HCT116 (cell line): ENCODE measurements at regions not wholly inside any gene's neighbourhood (a gene's known extent, or its start where the extent isn't known, plus 50 kb on each side); places are given as distances from the start of the nearest gene placed in this dataset.

ENCODE experiments used
- ATAC-seq: fragments of 200-7000 bp; cut with Tn5 transposase; 2 replicates; pipeline ENCODE4 v1.9.1; 2020; ENCODE audit warnings: mild to moderate bottlenecking, moderate library complexity
- BruUV-seq: library from RNA; stranded (reverse); fragments of 400-500 nt; replicated peaks from 2 replicates; lab custom pipeline; 2021; lab: Mats Ljungman, UMichigan
- CTCF ChIA-PET: fragments of 300-600 bp; sonication (Branson Sonifier 250); formaldehyde crosslinking; loops from one replicate; lab custom pipeline; 2021; ENCODE audit warnings: antibody characterized with exemption; lab: Charles Lee
- POLR2A ChIA-PET: fragments of 300-600, 350-600 bp; sonication (Branson Sonifier 250); formaldehyde crosslinking; loops from one replicate; lab custom pipeline; 2021; ENCODE audit warnings: antibody characterized with exemption; lab: Charles Lee
- RAD21 ChIA-PET, 2 experiments: fragments of 300-600 bp; sonication (Branson Sonifier 250); formaldehyde crosslinking; loops; one replicate each; lab custom pipeline; 2023; ENCODE audit warnings: low total read pairs in 2 of 2; ENCODE audit not compliant: uncharacterized antibody in 2 of 2, unreplicated experiment in 2 of 2, low non-redundant PET in 1 of 2; lab: Charles Lee
- DNase-seq: peaks from one replicate; pipeline ENCODE4 v3.0.0-alpha.2; 2010; ENCODE audit warnings: low read depth, low spot score
- H2AFZ ChIP-seq: fragments of 200-600 bp; shearing (Covaris generic), sonication (generic); 2 replicates; pipeline ENCODE4 v1.6.1; 2017; ENCODE audit warnings: low read depth, mixed run types, mixed read lengths, antibody characterized with exemption, low read length; ENCODE audit not compliant: poor library complexity, severe bottlenecking
- H3K27ac ChIP-seq: 2 replicates; pipeline ENCODE4 v1.5.1; 2012; ENCODE audit warnings: low read depth, low read length
- H3K27me3 ChIP-seq: fragments of 200-600 bp; sonication (generic); 2 replicates; pipeline ENCODE4 v1.6.1; 2016; ENCODE audit warnings: mixed run types, low read length, mixed read lengths; ENCODE audit not compliant: insufficient read depth
- H3K36me3 ChIP-seq, 2 experiments: fragments of 200-500 bp in 1 of 2; fragments of 200-600 bp in 1 of 2; sonication (Bioruptor generic) in 1 of 2; sonication (generic) in 1 of 2; 2 replicates each; pipeline versions ENCODE4 v1.5.1 to v1.6.1; 2014 to 2016; ENCODE audit warnings: low read length in 2 of 2, inconsistent platforms in 1 of 2, mixed read lengths in 1 of 2, mixed run types in 1 of 2; ENCODE audit not compliant: insufficient read depth in 2 of 2, control insufficient read depth in 1 of 2
- H3K4me1 ChIP-seq, 2 experiments: fragments of 200-600 bp in 1 of 2; sonication (generic) in 1 of 2; 2 replicates each; pipeline versions ENCODE4 v1.5.1 to v1.6.1; 2012 to 2017; ENCODE audit warnings: low read length in 2 of 2, inconsistent platforms in 1 of 2, mild to moderate bottlenecking in 1 of 2, mixed read lengths in 1 of 2, mixed run types in 1 of 2, moderate library complexity in 1 of 2; ENCODE audit not compliant: insufficient read depth in 2 of 2, control insufficient read depth in 1 of 2
- H3K4me2 ChIP-seq: fragments of 200-600 bp; sonication (generic); 2 replicates; pipeline ENCODE4 v1.6.1; 2017; ENCODE audit warnings: mixed run types, low read length, mixed read lengths
- H3K4me3 ChIP-seq, 2 experiments: fragments of 200-600 bp in 1 of 2; sonication (generic) in 1 of 2; replicated peaks in 1 of 2; 2 replicates each; pipeline ENCODE4 v1.5.1; 2011 to 2016; ENCODE audit warnings: low read length in 2 of 2, control low read depth in 1 of 2, low read depth in 1 of 2, mild to moderate bottlenecking in 1 of 2, mixed read lengths in 1 of 2, mixed run types in 1 of 2
- H3K79me2 ChIP-seq: fragments of 200-600 bp; sonication (generic); 2 replicates; pipeline ENCODE4 v1.6.1; 2017; ENCODE audit warnings: mild to moderate bottlenecking, mixed run types, low read length, moderate library complexity, mixed read lengths; ENCODE audit not compliant: insufficient read depth
- H3K9ac ChIP-seq: fragments of 200-600 bp; sonication (generic); 2 replicates; pipeline ENCODE4 v1.6.1; 2016; ENCODE audit warnings: low read length, mixed read lengths
- H3K9me2 ChIP-seq: fragments of 200-600 bp; sonication (generic), shearing (Covaris generic); 2 replicates; pipeline ENCODE4 v1.6.1; 2017; ENCODE audit warnings: mixed run types, mild to moderate bottlenecking, moderate library complexity; ENCODE audit not compliant: insufficient read depth
- H3K9me3 ChIP-seq, 2 experiments: fragments of 200-500 bp in 1 of 2; fragments of 200-600 bp in 1 of 2; sonication (Bioruptor generic) in 1 of 2; sonication (generic) in 1 of 2; 2 replicates each; pipeline ENCODE4 v1.6.1; 2014 to 2017; ENCODE audit warnings: low read length in 2 of 2, mixed read lengths in 2 of 2, inconsistent platforms in 1 of 2, low read depth in 1 of 2, mild to moderate bottlenecking in 1 of 2, mixed run types in 1 of 2, moderate library complexity in 1 of 2; ENCODE audit not compliant: control insufficient read depth in 1 of 2, insufficient read depth in 1 of 2
- H4K20me1 ChIP-seq: fragments of 200-600 bp; sonication (generic), shearing (Covaris generic); 2 replicates; pipeline ENCODE4 v1.6.1; 2017; ENCODE audit warnings: mixed run types, mild to moderate bottlenecking, moderate library complexity; ENCODE audit not compliant: insufficient read depth
- CEBPB ChIP-seq: IDR thresholded peaks from 2 replicates; pipeline ENCODE4 v1.6.1; 2012; ENCODE audit warnings: low read depth
- CTCF ChIP-seq, 3 experiments: fragments of 200-600 bp in 1 of 3; sonication (generic) in 1 of 3; IDR thresholded peaks in 2 of 3; conservative IDR thresholded peaks in 1 of 3; 2 replicates each; pipeline ENCODE4 v1.5.1; 2012 to 2017; ENCODE audit warnings: low read depth in 2 of 3, low read length in 2 of 3, antibody characterized with exemption in 1 of 3, borderline replicate concordance in 1 of 3, control low read depth in 1 of 3, mild to moderate bottlenecking in 1 of 3, mixed read lengths in 1 of 3, mixed run types in 1 of 3, moderate library complexity in 1 of 3; ENCODE audit not compliant: insufficient read depth in 1 of 3
- EGR1 ChIP-seq: IDR thresholded peaks from 2 replicates; pipeline ENCODE4 v1.6.1; 2012; ENCODE audit warnings: low read depth
- ELF1 ChIP-seq: IDR thresholded peaks from 2 replicates; pipeline ENCODE4 v1.6.1; 2012; ENCODE audit warnings: low read depth, borderline replicate concordance
- EZH2phosphoT487 ChIP-seq: fragments of 200-600 bp; IDR thresholded peaks from 2 replicates; pipeline ENCODE4 v1.6.1; 2018; ENCODE audit warnings: antibody characterized with exemption, borderline replicate concordance
- JUND ChIP-seq: IDR thresholded peaks from 2 replicates; pipeline ENCODE4 v1.6.1; 2012
- POLR2A ChIP-seq: IDR thresholded peaks from 2 replicates; pipeline ENCODE4 v1.7.0; 2011; ENCODE audit warnings: borderline replicate concordance; ENCODE audit not compliant: insufficient read depth, insufficient read length; ENCODE audit errors: extremely low read depth
- RAD21 ChIP-seq: IDR thresholded peaks from 2 replicates; pipeline ENCODE4 v1.6.1; 2012; ENCODE audit warnings: low read depth, mild to moderate bottlenecking
- SP1 ChIP-seq: IDR thresholded peaks from 2 replicates; pipeline ENCODE4 v1.6.1; 2012; ENCODE audit warnings: low read depth
- SRF ChIP-seq: IDR thresholded peaks from 2 replicates; pipeline ENCODE4 v1.6.1; 2012; ENCODE audit warnings: low read depth
- YY1 ChIP-seq: IDR thresholded peaks from 2 replicates; pipeline ENCODE4 v1.6.1; 2011; ENCODE audit warnings: low read length, low read depth, moderate library complexity, mild to moderate bottlenecking; ENCODE audit not compliant: insufficient replicate concordance; ENCODE audit errors: extremely low read depth
- intact Hi-C: fragments of 100-400 bp; cut with micrococcal nuclease; formaldehyde crosslinking; loops from 2 replicates; pipeline ENCODE4 v1.10.0; 2022
- TF ChIP-seq, protein P1 (sequence below): IDR thresholded peaks from 2 replicates; pipeline ENCODE4 v1.6.1; 2012
- TF ChIP-seq, protein P2 (sequence below): IDR thresholded peaks from 2 replicates; pipeline ENCODE4 v1.6.1; 2012; ENCODE audit warnings: low read depth

- ChIA-PET POLR2A (no interaction called here), CTCF (no interaction called here), RAD21 (no interaction called here)
- no peaks in the 10 kb centered on the region for H3K9me2 ChIP-seq
- no peak overlapping the region for H3K27ac ChIP-seq
- peaks cover 6% of the 10 kb centered on the region; the same call in 1 of the 2 replicates for H3K27me3 ChIP-seq
- intact Hi-C loops: no loop called here
- no peak overlapping the region for H3K9ac ChIP-seq
- DNase-seq: no peak
- H3K4me3 ChIP-seq: no peak overlapping the region
- no peaks in the 10 kb centered on the region for H3K79me2 ChIP-seq
- no peak for ATAC-seq
- no peaks in the 10 kb centered on the region for H3K9me3 ChIP-seq
- H3K4me2 ChIP-seq: no peak overlapping the region
- no peaks in the 10 kb centered on the region for H3K36me3 ChIP-seq
- TF ChIP-seq POLR2A (no peak), EGR1 (no peak), YY1 (no peak), SRF (no peak), JUND (no peak), RAD21 (no peak), CEBPB (no peak)
- no peak overlapping the region for H2AFZ ChIP-seq
- H3K4me1 ChIP-seq: no peaks in the 10 kb centered on the region
- H4K20me1 ChIP-seq: no peaks in the 10 kb centered on the region
- no TSS peak for BruUV-seq
Observed at GRCh38 chr3:72306800-72307341, 521.9 kb upstream of the PROK2 start.

DNA sequence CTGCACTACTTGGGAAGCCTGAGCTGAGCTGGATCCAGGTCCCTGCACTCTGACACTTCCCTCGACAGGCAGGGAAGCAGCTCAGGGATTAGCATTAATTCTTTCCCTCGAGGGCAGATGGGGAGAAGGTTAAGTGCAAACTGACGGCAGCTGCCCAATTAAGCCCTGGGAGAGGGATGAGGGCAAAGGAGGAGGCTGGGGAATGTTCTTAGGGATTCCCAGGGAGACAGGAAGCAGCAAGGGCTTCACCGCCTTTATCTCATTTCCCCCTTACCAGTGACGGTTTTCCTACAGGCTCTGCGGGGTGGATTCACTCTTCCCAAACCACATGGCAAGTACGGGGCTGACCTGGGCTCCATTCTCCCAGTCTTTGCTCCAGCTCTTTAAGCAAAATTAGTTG lies 519.0 kb upstream of the PROK2 start:
- H3K79me2 ChIP-seq: no peaks in the 10 kb centered on the region
- H3K4me2 ChIP-seq: no peak overlapping the region
- ChIA-PET POLR2A (no interaction called here), RAD21 (no interaction called here), CTCF (no interaction called here)
- no peaks in the 10 kb centered on the region for H4K20me1 ChIP-seq
- no peak overlapping the region for H3K27ac ChIP-seq
- no peak overlapping the region for H3K9ac ChIP-seq
- peaks cover 0 to 15% of the 10 kb centered on the region in 2 experiments; a peak in 2 of 4 replicates for H3K4me1 ChIP-seq
- no TSS peak for BruUV-seq
- H3K36me3 ChIP-seq: no peaks in the 10 kb centered on the region
- peaks cover 6% of the 10 kb centered on the region; the same call in 1 of the 2 replicates for H3K27me3 ChIP-seq
- no peaks in the 10 kb centered on the region for H3K9me3 ChIP-seq
- no peak overlapping the region for H3K4me3 ChIP-seq
- no peaks in the 10 kb centered on the region for H3K9me2 ChIP-seq
- intact Hi-C loops: no loop called here
- ATAC-seq (no peak), DNase-seq (no peak)
- H2AFZ ChIP-seq: no peak overlapping the region
- TF ChIP-seq, protein P1, sequence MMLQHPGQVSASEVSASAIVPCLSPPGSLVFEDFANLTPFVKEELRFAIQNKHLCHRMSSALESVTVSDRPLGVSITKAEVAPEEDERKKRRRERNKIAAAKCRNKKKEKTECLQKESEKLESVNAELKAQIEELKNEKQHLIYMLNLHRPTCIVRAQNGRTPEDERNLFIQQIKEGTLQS: no peak
- TF ChIP-seq SP1 (no peak), EZH2phosphoT487 (no peak), ELF1 (no peak), POLR2A (no peak), CTCF (IDR thresholded peaks at IDR 0.05 in 2 of 3, conservative IDR thresholded peaks at IDR 0.05 in 1 of 3; ENCODE audit: borderline replicate concordance in 1 of 3, insufficient read depth in 1 of 3, low read depth in 2 of 3, low read length in 2 of 3) (no peak)
- TF ChIP-seq, protein P2, sequence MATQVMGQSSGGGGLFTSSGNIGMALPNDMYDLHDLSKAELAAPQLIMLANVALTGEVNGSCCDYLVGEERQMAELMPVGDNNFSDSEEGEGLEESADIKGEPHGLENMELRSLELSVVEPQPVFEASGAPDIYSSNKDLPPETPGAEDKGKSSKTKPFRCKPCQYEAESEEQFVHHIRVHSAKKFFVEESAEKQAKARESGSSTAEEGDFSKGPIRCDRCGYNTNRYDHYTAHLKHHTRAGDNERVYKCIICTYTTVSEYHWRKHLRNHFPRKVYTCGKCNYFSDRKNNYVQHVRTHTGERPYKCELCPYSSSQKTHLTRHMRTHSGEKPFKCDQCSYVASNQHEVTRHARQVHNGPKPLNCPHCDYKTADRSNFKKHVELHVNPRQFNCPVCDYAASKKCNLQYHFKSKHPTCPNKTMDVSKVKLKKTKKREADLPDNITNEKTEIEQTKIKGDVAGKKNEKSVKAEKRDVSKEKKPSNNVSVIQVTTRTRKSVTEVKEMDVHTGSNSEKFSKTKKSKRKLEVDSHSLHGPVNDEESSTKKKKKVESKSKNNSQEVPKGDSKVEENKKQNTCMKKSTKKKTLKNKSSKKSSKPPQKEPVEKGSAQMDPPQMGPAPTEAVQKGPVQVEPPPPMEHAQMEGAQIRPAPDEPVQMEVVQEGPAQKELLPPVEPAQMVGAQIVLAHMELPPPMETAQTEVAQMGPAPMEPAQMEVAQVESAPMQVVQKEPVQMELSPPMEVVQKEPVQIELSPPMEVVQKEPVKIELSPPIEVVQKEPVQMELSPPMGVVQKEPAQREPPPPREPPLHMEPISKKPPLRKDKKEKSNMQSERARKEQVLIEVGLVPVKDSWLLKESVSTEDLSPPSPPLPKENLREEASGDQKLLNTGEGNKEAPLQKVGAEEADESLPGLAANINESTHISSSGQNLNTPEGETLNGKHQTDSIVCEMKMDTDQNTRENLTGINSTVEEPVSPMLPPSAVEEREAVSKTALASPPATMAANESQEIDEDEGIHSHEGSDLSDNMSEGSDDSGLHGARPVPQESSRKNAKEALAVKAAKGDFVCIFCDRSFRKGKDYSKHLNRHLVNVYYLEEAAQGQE: no peak
